HFF-Myc (cell line): ENCODE measurements at regions not wholly inside any gene's neighbourhood (a gene's known extent, or its start where the extent isn't known, plus 50 kb on each side); places are given as distances from the start of the nearest gene placed in this dataset.

Experiments
- DNase-seq: peaks from one replicate; pipeline ENCODE4 v3.0.0-alpha.2; 2011; ENCODE audit warnings: low read depth; ENCODE audit errors: extremely low read depth
- H3K4me3 ChIP-seq: replicated peaks from 2 replicates; pipeline ENCODE4 v1.5.1; 2011; ENCODE audit warnings: low read depth, mild to moderate bottlenecking, control low read depth, low read length
- CTCF ChIP-seq: IDR thresholded peaks from 2 replicates; pipeline ENCODE4 v1.5.1; 2012; ENCODE audit warnings: mild to moderate bottlenecking, low read depth, low read length, control low read depth; ENCODE audit errors: missing control alignments

GRCh38 chr6:118714756-118715155 lies 63.4 kb upstream of the CEP85L start:
- TF ChIP-seq CTCF = no peak
- DNase-seq = no peak
- H3K4me3 ChIP-seq = no peak overlapping the region

- TF ChIP-seq CTCF = no peak
- DNase-seq = no peak
- no peak overlapping the region for H3K4me3 ChIP-seq
Observed at GRCh38 chr6:118712969-118713368, 61.6 kb upstream of the CEP85L start.

GRCh38 chr6:118710616-118711015 lies 59.2 kb upstream of the CEP85L start:
- no peak for TF ChIP-seq CTCF
- no peak overlapping the region; the same call in 1 of the 2 replicates for H3K4me3 ChIP-seq
- DNase-seq = no peak

DNA sequence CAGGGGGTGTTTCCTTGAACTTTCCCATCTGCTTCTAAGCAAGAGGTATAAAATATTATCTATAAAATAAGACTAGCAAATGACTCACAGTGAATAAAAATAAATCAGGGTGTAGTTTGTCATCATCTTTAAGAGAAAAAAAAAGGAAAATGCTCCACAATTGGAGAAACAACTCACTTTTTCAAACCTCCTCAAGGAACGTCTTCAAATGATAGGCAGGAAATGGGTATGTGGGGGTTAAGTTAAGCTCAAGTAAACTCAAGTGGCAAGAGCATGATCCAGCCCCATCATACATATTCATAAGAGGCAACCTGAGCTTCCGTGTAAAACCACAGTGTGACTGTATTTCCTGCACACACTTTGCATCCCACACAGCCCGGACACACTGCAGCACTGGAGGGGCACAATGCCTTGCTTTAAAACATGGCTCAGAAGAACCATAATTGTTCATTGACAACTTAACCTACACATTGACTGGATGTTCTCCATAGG lies 58.5 kb upstream of the CEP85L start:
- DNase-seq = peak; percentile 86
- no peak for TF ChIP-seq CTCF
- H3K4me3 ChIP-seq = peak overlapping the region; percentile 53

GRCh38 chr6:118708744-118709143 lies 57.4 kb upstream of the CEP85L start:
- DNase-seq = no peak
- peak overlapping the region; percentile 53 for H3K4me3 ChIP-seq

DNA sequence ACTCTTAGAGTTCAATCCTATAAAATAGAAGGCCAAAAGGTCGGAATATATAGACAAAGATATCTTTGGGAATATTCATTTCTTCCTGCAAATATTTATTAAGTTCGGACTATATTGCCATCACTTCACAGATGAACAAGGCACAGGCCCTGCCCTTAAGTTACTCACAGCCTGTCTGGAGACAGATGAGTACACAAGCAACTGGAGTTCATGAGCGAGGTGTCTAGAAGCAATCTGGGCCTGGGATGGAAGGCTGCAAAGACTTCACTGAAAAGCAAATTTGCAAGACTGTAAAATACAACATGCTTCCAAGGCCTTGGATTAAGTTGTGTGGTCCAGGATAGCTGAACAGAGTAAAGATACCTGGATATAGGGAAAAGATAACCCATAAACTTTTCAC lies 56.7 kb upstream of the CEP85L start:
- peak overlapping the region; percentile 53 for H3K4me3 ChIP-seq
- no peak for TF ChIP-seq CTCF
- no peak for DNase-seq

More at GRCh38 chr6:118708744-118709143, 57.4 kb upstream of the CEP85L start:
- TF ChIP-seq CTCF = no peak

- no peak for TF ChIP-seq CTCF
- no peak for DNase-seq
- no peak overlapping the region for H3K4me3 ChIP-seq
Observed at GRCh38 chr6:118706702-118707101, 55.3 kb upstream of the CEP85L start.
